ENCODE measurements at regions not wholly inside any gene's neighbourhood (a gene's known extent, or its start where the extent isn't known, plus 50 kb on each side); places are given as distances from the start of the nearest gene placed in this dataset.

GRCh38 chrX:83630662-83631061, 122.6 kb downstream of the POU3F4 start:
- no peak for TF ChIP-seq BRD4 (CRISPR knock-in tag; IDR thresholded peaks at IDR 0.05)
- TF ChIP-seq ATF3 (CRISPR knock-in tag; IDR thresholded peaks at IDR 0.05) = no peak
- TF ChIP-seq TP53 (CRISPR knock-in tag; conservative IDR thresholded peaks at IDR 0.05) = no peak
- TF ChIP-seq CTCF (CRISPR knock-in tag; IDR thresholded peaks at IDR 0.05) = no peak
- no peak for TF ChIP-seq GABPA (IDR thresholded peaks at IDR 0.05; ENCODE audit: low read depth, low read length)
- no peak for TF ChIP-seq GABPA (CRISPR knock-in tag; IDR thresholded peaks at IDR 0.05; ENCODE audit: low read depth)
- TF ChIP-seq RFX5 (IDR thresholded peaks at IDR 0.05; ENCODE audit: low read depth, low read length) = no peak
- no peak for TF ChIP-seq SMARCC2 (IDR thresholded peaks at IDR 0.05)
- no peak for TF ChIP-seq ZNF407 (CRISPR knock-in tag; IDR thresholded peaks at IDR 0.05; ENCODE audit: not compliant biosample characterization)
- no peak for TF ChIP-seq ZNF775 (CRISPR knock-in tag; IDR thresholded peaks at IDR 0.05; ENCODE audit: borderline replicate concordance)
